ENCODE measurements at regions not wholly inside any gene's neighbourhood (a gene's known extent, or its start where the extent isn't known, plus 50 kb on each side); places are given as distances from the start of the nearest gene placed in this dataset.

DNA sequence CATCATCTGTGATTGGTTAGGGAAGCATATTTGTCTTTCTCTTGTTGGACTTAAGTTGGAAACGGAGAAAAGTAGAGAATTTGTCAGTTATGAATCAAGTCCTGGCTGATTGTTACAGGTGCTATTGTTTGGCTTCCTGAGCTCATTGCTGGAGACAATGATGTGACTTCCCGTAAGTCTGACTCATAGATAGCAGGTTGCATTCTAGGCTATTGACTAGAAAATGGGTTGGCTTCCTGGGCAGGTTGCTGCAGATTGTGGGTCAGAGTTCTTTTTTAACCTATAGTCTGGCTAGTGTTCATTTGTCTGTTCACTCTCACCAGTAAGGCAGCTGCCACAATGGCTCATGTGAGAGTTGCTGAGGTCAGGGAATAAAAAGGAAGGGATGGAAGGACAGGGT is 101.5 kb downstream of the CCNA1 start:
- Mint-ChIP-seq H3K4me3 (no peak overlapping the region), H3K27ac (no peak overlapping the region), H3K4me1 (no peaks in the 10 kb centered on the region), H3K36me3 (no peaks in the 10 kb centered on the region), H3K9me3 (peaks cover 3 to 11% (median 8%) of the 10 kb centered on the region in 3 donors), H3K27me3 (peaks cover 14% of the 10 kb centered on the region)

DNA sequence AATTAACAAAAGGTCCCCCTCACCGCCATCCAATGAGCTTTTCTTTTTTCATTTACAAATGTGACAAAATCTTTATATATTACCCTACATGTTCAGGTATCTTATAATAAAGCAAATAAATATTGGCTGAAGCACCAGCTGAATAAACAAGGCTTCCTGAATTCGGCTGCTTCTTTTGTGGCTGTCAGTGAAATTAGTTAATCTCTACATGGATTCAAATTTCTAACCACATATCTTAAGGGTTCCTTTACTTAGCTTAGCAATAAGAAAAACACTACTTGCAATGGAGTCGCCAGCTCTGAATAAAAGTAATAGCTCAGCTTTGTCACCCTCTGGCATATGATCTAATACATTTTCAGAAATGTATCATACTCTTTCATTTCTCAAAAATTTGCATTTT is 104.3 kb downstream of the CCNA1 start:
- H3K4me3 Mint-ChIP-seq: no peak overlapping the region
- peaks cover 3 to 13% (median 10%) of the 10 kb centered on the region in 3 donors for H3K9me3 Mint-ChIP-seq
- H3K27ac Mint-ChIP-seq: no peak overlapping the region
- peaks cover 13% of the 10 kb centered on the region for H3K27me3 Mint-ChIP-seq
- no peaks in the 10 kb centered on the region for H3K4me1 Mint-ChIP-seq
- H3K36me3 Mint-ChIP-seq: no peaks in the 10 kb centered on the region

DNA sequence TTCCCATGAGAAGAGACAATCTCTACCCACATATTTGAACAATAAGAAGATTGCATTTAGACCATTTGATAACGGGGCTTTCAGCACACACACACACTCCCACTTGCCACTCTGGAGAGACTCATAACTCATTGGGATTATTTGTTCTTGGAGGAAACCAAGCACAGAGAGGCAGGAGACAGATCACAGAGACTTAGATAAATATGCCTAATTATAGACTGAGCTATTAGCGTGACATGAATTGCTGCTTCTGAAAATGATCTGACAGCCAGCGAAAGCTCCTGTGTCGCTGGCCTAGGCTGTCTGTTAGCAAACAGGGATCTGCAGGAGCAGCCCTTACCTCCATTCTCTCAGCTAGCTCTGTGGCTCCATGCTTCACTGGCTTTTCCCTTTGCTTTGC is 111.4 kb downstream of the CCNA1 start:
- Mint-ChIP-seq H3K9me3 (peaks cover 0 to 5% (median 4%) of the 10 kb centered on the region in 3 donors), H3K4me3 (no peak overlapping the region), H3K36me3 (no peaks in the 10 kb centered on the region), H3K27ac (no peak overlapping the region), H3K4me1 (no peaks in the 10 kb centered on the region), H3K27me3 (no peaks in the 10 kb centered on the region)

DNA sequence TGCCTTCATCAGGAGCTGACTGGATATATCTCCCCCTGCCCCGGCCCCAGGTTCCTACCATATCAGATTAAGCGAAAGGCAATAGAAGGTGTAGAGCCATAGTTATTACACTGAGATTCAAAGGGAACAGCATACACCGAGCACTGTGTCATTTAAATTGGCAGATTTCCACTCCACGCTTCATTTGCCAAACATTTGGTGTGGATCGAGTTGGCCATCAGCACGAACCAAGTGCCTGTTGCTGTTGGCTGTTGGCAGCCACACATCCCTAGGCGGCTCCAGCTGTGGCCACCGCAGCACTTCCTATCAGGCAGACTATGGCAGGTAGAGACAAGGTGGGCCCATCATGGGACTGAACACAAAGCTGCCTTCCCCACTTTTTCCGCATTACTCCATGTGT is 115.8 kb downstream of the CCNA1 start:
- Mint-ChIP-seq H3K36me3 (no peaks in the 10 kb centered on the region), H3K27me3 (peaks cover 12% of the 10 kb centered on the region), H3K9me3 (peaks cover 0 to 1% (median 0%) of the 10 kb centered on the region in 3 donors), H3K27ac (peak overlapping the region in 1 of 3 donors; percentile 79), H3K4me1 (peaks cover 0 to 9% (median 6%) of the 10 kb centered on the region in 3 donors), H3K4me3 (no peak overlapping the region)

DNA sequence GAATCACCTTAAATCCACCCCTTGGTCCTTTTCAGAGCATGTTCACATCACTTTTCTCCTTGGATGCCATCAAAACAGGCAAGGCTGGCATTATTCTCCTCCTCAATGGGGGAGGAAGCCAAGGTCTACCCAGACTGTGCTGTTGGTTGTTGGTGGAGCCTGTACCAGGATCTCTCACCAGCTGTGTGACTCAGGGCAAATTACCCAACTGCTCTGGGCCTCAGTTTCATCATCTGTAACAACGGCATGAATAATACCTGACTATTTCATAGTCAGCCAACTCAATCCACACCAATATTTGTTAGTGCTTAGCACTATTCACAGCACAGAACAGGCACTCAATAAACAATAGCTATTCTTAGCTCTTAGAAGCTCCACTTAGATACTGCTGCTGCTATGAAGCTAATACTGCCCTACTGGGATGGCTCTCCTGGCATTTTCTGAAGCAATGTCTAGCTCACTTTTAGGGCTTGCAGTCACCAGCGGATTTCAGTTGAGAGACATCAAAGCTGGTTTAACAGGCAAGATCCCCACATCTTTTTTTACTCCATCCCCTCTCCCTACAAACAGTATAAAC is 116.9 kb downstream of the CCNA1 start:
- Mint-ChIP-seq H3K4me3 (peak overlapping the region in 1 of 4 donors; percentile 10), H3K27ac (no peak overlapping the region), H3K27me3 (peaks cover 12% of the 10 kb centered on the region), H3K9me3 (peaks cover 0 to 1% (median 0%) of the 10 kb centered on the region in 3 donors), H3K4me1 (peaks cover 0 to 9% (median 6%) of the 10 kb centered on the region in 3 donors), H3K36me3 (no peaks in the 10 kb centered on the region)

DNA sequence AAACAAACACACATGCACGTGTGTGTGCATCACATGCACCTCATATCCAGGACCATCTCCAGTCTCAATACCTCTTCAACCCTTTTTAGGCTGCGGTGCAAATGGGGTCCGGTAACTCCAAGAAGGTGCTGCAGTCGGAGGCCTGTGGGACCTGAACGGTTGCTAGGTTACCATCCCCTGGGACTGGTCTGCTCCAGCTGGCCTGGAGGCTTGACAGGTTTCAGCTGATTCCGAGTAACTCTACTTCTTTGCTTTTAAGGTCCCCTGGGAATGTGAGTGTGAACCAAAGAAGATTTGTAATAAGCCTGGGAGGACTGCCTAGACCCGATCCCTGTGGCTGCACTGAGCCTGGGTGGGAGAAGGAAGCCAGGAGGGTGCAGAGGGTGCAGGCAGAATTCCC is 117.5 kb downstream of the CCNA1 start:
- peak overlapping the region in 1 of 4 donors; percentile 28 for H3K4me3 Mint-ChIP-seq
- peaks cover 0 to 1% (median 0%) of the 10 kb centered on the region in 3 donors for H3K9me3 Mint-ChIP-seq
- peaks cover 12% of the 10 kb centered on the region for H3K27me3 Mint-ChIP-seq
- no peak overlapping the region for H3K27ac Mint-ChIP-seq
- H3K36me3 Mint-ChIP-seq: no peaks in the 10 kb centered on the region
- peaks cover 0 to 9% (median 6%) of the 10 kb centered on the region in 3 donors for H3K4me1 Mint-ChIP-seq

DNA sequence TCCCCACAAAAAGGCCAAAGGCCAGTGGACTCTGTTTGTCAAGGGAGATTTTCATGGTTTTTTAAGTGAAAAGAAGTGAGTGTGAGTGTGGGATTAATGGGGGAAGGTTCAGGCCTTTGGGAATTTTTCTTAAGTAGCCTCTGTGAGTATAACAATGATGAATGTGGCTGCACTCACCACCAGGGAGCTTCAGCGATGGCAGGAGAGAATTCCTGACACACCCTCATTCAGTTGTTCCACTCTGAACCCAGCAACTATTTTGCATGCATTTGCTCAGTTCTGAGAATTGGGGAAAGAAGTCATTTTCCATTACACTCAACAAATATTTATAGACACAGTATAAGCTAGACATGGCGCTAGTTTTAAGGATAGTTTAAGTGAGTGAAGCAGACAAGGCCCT is 117.9 kb downstream of the CCNA1 start:
- peaks cover 0 to 1% (median 0%) of the 10 kb centered on the region in 3 donors for H3K9me3 Mint-ChIP-seq
- peaks cover 12% of the 10 kb centered on the region for H3K27me3 Mint-ChIP-seq
- H3K27ac Mint-ChIP-seq: no peak overlapping the region
- H3K4me3 Mint-ChIP-seq: peak overlapping the region in 1 of 4 donors; percentile 28
- peaks cover 0 to 10% (median 6%) of the 10 kb centered on the region in 3 donors for H3K4me1 Mint-ChIP-seq
- H3K36me3 Mint-ChIP-seq: no peaks in the 10 kb centered on the region

DNA sequence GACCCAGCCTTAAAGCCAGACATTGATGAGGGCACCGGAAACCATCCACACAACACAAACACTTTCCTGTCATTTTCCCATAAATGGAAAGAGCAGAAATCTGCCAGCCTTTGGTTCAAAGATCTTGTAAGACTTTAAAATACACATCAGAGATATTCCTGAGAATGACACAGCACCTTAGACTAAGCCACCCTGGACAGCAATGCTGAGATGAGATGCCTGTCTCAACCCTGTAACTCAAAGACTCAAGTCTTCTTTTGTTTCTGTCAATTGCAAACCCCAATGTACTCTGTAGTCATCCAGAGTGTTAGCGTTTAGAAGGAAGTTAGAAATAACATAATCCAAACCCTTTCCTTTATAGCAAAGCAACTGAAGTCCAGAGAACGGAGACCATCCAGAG is 119.2 kb downstream of the CCNA1 start:
- Mint-ChIP-seq H3K4me1 (peaks cover 0 to 13% (median 6%) of the 10 kb centered on the region in 3 donors), H3K9me3 (no peaks in the 10 kb centered on the region), H3K27me3 (peaks cover 12% of the 10 kb centered on the region), H3K27ac (peak overlapping the region in 1 of 3 donors; percentile 30), H3K36me3 (no peaks in the 10 kb centered on the region), H3K4me3 (no peak overlapping the region)

DNA sequence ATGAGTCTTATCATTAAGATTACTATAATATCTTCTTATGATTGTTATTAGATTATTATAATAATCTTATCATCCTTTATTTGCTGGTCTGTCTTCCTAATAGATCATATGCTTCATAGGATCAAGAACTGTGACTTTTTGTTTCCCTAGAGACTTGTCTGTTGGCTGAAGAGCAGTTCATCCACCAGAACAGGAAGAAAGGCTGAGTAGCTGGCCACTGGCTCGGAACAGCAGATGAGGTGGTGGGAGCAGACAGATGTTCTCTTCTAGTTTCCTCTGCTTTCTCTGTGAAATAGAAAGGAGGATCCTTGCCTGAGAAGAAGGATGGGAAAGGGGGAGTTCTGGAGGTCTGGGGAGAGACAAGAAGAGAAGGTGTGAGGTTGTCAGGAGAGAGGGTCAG is 120.0 kb downstream of the CCNA1 start:
- Mint-ChIP-seq H3K4me3 (peak overlapping the region in 1 of 4 donors; percentile 64), H3K4me1 (peaks cover 0 to 13% (median 6%) of the 10 kb centered on the region in 3 donors), H3K36me3 (no peaks in the 10 kb centered on the region), H3K27me3 (peaks cover 12% of the 10 kb centered on the region), H3K27ac (no peak overlapping the region), H3K9me3 (no peaks in the 10 kb centered on the region)

DNA sequence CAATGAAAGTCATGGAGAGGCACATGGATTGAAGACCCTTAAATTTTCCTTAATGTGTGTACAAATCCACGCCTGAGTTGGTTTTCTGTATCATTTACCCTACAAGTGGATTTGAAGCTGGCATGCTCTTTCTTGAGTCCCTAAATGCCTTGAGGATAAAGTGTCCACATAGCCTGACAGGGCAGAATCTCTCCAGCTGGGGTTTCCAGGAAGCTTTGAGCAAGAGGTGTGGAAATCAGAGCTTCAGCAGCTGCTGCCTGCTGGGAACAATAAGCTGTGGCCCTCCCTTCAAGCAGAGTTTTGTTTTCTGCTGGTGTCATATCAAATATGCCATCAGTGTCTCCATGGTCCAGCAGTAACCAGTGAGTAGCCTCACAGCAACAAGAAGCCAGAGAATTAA is 120.3 kb upstream of the SERTM1 start:
- H3K4me3 Mint-ChIP-seq: no peak overlapping the region
- H3K27ac Mint-ChIP-seq: no peak overlapping the region
- no peaks in the 10 kb centered on the region for H3K36me3 Mint-ChIP-seq
- peaks cover 0 to 2% (median 0%) of the 10 kb centered on the region in 3 donors for H3K9me3 Mint-ChIP-seq
- H3K4me1 Mint-ChIP-seq: peaks cover 0 to 13% (median 6%) of the 10 kb centered on the region in 3 donors
- peaks cover 12% of the 10 kb centered on the region for H3K27me3 Mint-ChIP-seq

DNA sequence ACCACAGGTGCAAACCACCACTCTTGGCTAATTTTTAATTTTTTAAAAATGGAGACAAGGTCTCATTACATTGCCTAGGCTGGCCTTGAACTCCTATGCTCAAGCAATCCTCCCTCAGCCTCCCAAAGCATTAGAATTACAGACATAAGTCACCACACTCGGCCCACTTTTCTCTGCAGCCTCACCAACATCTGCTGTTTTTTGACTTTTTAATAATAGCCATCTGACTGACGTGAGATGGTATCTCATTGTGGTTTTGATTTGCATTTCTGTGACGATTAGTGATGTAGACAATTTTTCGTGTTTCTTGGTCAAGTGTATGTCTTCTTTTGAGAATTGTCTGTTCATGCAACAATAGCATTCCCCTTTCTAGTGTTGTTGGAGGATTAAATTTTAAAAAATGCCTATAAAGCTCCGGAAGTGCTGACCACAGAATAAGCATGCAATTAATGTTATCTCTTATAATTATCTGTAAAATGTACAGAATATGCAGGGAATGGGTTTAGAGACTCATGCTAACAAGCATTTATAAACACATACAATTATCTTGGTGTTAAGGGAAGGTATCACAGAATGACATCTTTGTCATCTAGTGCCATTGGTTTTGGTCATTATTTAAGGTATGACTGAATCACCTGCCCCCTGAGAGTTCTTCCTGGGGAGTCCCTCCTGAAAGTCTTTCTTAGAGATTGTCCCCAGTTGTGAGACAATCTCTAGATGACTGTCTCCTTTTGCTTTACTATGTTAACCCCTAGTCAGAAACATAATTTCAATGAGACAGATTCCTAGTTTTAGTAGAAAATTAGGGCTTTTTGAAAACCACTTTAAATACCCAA is 118.5 kb upstream of the SERTM1 start:
- Mint-ChIP-seq H3K27me3 (peaks cover 3% of the 10 kb centered on the region), H3K36me3 (no peaks in the 10 kb centered on the region), H3K27ac (no peak overlapping the region), H3K9me3 (peaks cover 0 to 2% (median 0%) of the 10 kb centered on the region in 3 donors), H3K4me1 (peaks cover 0 to 12% (median 6%) of the 10 kb centered on the region in 3 donors), H3K4me3 (no peak overlapping the region)

DNA sequence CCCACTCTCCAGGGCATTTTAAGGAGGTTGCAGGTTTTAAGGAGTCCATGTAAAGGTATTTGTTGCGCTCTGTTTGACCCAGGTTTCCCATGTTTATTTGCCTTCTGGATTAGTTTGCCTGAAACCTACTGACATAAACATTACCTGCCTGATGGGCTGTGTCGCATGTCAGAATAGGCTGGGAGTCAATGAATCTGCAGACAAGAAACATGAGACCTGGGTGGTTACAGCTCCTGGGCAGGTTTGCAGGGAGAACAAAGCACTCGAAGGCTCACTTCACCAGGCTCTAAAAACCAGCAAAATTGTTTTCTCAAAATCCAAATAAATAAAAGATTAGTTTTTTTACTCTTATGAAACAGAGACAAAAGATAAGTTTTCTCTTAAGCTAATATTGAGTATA is 114.4 kb upstream of the SERTM1 start:
- no peak overlapping the region for H3K27ac Mint-ChIP-seq
- peaks cover 0 to 4% (median 0%) of the 10 kb centered on the region in 3 donors for H3K4me1 Mint-ChIP-seq
- peaks cover 0 to 2% (median 2%) of the 10 kb centered on the region in 3 donors for H3K9me3 Mint-ChIP-seq
- H3K27me3 Mint-ChIP-seq: peaks cover 6% of the 10 kb centered on the region
- H3K36me3 Mint-ChIP-seq: no peaks in the 10 kb centered on the region
- no peak overlapping the region for H3K4me3 Mint-ChIP-seq

DNA sequence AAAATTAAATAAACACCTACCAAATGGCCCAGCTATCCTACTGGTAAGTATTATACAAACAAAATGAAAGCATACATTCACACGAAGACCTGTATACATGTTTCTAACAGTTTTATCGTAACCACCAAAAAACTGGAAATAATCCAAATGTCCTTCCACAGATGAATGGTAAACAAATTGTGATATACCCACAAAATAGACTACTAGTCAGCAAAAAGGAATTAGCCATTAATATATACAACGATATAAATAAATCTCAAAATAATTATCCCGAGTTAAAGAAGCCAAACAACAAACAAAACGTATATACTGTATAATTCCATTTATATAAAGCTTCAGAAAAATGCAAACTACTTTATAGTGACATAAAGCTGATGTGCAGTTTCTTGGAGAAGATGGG is 106.3 kb upstream of the SERTM1 start:
- no peaks in the 10 kb centered on the region for H3K36me3 Mint-ChIP-seq
- H3K27me3 Mint-ChIP-seq: peaks cover 2% of the 10 kb centered on the region

DNA sequence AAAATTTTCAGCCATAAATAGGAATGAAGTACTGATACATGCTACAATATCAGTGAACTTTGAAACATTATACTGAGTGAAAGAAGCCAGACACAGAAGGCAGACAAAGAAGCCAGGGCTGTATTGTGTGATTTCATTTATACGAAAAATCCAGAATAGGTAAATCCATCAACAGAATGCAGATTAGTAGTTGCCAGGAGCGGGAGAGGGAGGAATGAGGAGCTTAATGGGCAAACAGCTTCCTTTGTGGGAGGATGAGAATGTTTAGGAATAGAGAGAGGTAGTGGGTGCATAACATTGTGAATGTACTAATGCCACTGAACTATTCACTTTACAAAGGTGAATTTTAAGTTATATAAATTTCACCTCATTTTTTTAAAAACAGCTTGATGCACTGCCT is 103.3 kb upstream of the SERTM1 start:
- no peaks in the 10 kb centered on the region for H3K36me3 Mint-ChIP-seq
- H3K4me1 Mint-ChIP-seq: no peaks in the 10 kb centered on the region
- H3K27ac Mint-ChIP-seq: no peak overlapping the region
- peaks cover 0 to 3% (median 2%) of the 10 kb centered on the region in 3 donors for H3K9me3 Mint-ChIP-seq
- H3K4me3 Mint-ChIP-seq: no peak overlapping the region
- H3K27me3 Mint-ChIP-seq: peaks cover 2% of the 10 kb centered on the region

More for the DNA sequence above, 106.3 kb upstream of the SERTM1 start:
- H3K4me3 Mint-ChIP-seq: no peak overlapping the region
- peaks cover 1 to 3% (median 2%) of the 10 kb centered on the region in 3 donors for H3K9me3 Mint-ChIP-seq
- no peaks in the 10 kb centered on the region for H3K4me1 Mint-ChIP-seq
- no peak overlapping the region for H3K27ac Mint-ChIP-seq

DNA sequence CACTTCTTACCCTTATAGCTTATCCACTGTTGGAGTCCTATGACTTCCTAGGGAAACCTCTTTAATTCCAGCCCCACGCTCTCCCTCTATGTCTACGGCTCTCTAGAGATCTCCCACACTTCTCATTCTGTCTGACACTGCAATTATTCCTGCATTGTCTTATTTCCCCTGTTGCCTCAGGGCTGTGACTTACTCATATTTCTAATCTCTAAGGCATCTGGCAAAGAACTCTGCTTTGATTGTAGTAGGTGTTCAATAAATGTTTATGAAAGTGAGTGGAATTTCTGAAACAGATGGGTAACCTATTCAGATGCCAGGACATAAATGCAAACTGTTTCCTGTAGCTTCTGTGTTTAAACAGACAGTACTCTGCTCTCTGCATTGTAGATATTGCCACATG is 102.4 kb upstream of the SERTM1 start:
- no peak overlapping the region for H3K27ac Mint-ChIP-seq
- H3K27me3 Mint-ChIP-seq: peaks cover 1% of the 10 kb centered on the region
- no peak overlapping the region for H3K4me3 Mint-ChIP-seq
- no peaks in the 10 kb centered on the region for H3K4me1 Mint-ChIP-seq
- H3K9me3 Mint-ChIP-seq: peaks cover 0 to 3% (median 0%) of the 10 kb centered on the region in 3 donors
- H3K36me3 Mint-ChIP-seq: no peaks in the 10 kb centered on the region
